ENCODE measurements at regions not wholly inside any gene's neighbourhood (a gene's known extent, or its start where the extent isn't known, plus 50 kb on each side); places are given as distances from the start of the nearest gene placed in this dataset.

GRCh38 chr3:177842302-177842701, 645.0 kb upstream of the TBL1XR1 start:
- ATAC-seq = no peak
- FAIRE-seq = no peak
- Histone ChIP-seq H3K4me2 (ENCODE audit: low read depth, low read length) (no peak overlapping the region), H3K27me3 (ENCODE audit: control insufficient read depth in 1 of 2, insufficient read depth in 2 of 2, low read length in 2 of 2) (no peaks in the 10 kb centered on the region), H3K4me3 (replicated peaks in 1 of 3; ENCODE audit: insufficient read depth in 1 of 3, low read depth in 2 of 3, low read length in 3 of 3) (no peak overlapping the region), H3K79me2 (ENCODE audit: insufficient read depth, low read length) (no peaks in the 10 kb centered on the region), H3K36me3 (replicated peaks in 1 of 2; ENCODE audit: control insufficient read depth in 1 of 2, insufficient read depth in 2 of 2, low read length in 2 of 2) (no peaks in the 10 kb centered on the region), H3K27ac (ENCODE audit: extremely low read length, insufficient read depth, low read length) (no peak overlapping the region), H3K9me3 (ENCODE audit: low read length) (no peaks in the 10 kb centered on the region), H4K20me1 (ENCODE audit: insufficient read depth, low read length) (no peaks in the 10 kb centered on the region), H3K9ac (ENCODE audit: insufficient read depth, low read depth, low read length) (no peak overlapping the region), H2AFZ (ENCODE audit: low read length) (no peak overlapping the region), H3K4me1 (ENCODE audit: insufficient read depth, low read length) (no peaks in the 10 kb centered on the region)
- 94% methylated on average over 1 of the region's 1 CpG for WGBS (ENCODE audit: low lambda C conversion rate)
- no peak for DNase-seq (ENCODE audit: low spot score)
- TF ChIP-seq SETDB1 (CRISPR knock-in tag; IDR thresholded peaks at IDR 0.05; ENCODE audit: borderline replicate concordance) (no peak), ZBTB25 (CRISPR knock-in tag; IDR thresholded peaks at IDR 0.05) (no peak), ZNF280D (CRISPR knock-in tag; IDR thresholded peaks at IDR 0.05) (no peak), E2F5 (CRISPR knock-in tag; conservative IDR thresholded peaks at IDR 0.05) (no peak), PPARG (CRISPR knock-in tag; conservative IDR thresholded peaks at IDR 0.05) (no peak), MED8 (CRISPR knock-in tag; IDR thresholded peaks at IDR 0.05; ENCODE audit: insufficient replicate concordance) (no peak), ZNF451 (CRISPR knock-in tag; IDR thresholded peaks at IDR 0.05) (no peak), STAT6 (CRISPR knock-in tag; IDR thresholded peaks at IDR 0.05; ENCODE audit: borderline replicate concordance) (no peak), AKAP8 (CRISPR knock-in tag; IDR thresholded peaks at IDR 0.05) (no peak), PCBP1 (IDR thresholded peaks at IDR 0.05; ENCODE audit: borderline replicate concordance, low read depth, low read length) (no peak), MAFF (IDR thresholded peaks at IDR 0.05; ENCODE audit: low read depth, low read length) (peak; percentile 53), ZC3H13 (CRISPR knock-in tag; IDR thresholded peaks at IDR 0.05) (no peak), ZNF121 (CRISPR knock-in tag; IDR thresholded peaks at IDR 0.05) (no peak), JARID2 (CRISPR knock-in tag; IDR thresholded peaks at IDR 0.05; ENCODE audit: insufficient replicate concordance) (no peak), ETV6 (CRISPR knock-in tag; conservative IDR thresholded peaks at IDR 0.05) (no peak), ATF3 (CRISPR knock-in tag; IDR thresholded peaks at IDR 0.05) (no peak), PTBP1 (IDR thresholded peaks at IDR 0.05; ENCODE audit: low read depth, low read length, poor library complexity, severe bottlenecking) (no peak), MAFK (conservative IDR thresholded peaks at IDR 0.05 in 1 of 2, IDR thresholded peaks at IDR 0.05 in 1 of 2; ENCODE audit: low read length in 2 of 2) (peak; percentile 49 to 81)
- in situ Hi-C loops (cut with HindIII; ENCODE audit: extremely low pct_ligation_motif_present, low pct_unique_long_range_greater_than_20kb) (no loop called here), intact Hi-C loops (cut with micrococcal nuclease; ENCODE audit: unreplicated experiment) (no loop called here)
- BruUV-seq (replicated peaks) = no TSS peak
- CTCF ChIA-PET (ENCODE audit: low intra/inter-chr PET ratio, low total read pairs) = no interaction called here
- POLR2A ChIA-PET = no interaction called here
